Epithelial cell of proximal tubule (primary cell): ENCODE measurements at regions not wholly inside any gene's neighbourhood (a gene's known extent, or its start where the extent isn't known, plus 50 kb on each side); places are given as distances from the start of the nearest gene placed in this dataset.
A peak's percentile ranks its signal among the peaks of the same experiment; 100 is the strongest.

Source experiments
- DNase-seq: peaks from one replicate; pipeline ENCODE4 v3.0.0-alpha.2; 2011; ENCODE audit warnings: low read depth
- H3K4me3 ChIP-seq: 2 replicates; pipeline ENCODE4 v1.5.1; 2011; ENCODE audit warnings: low read depth, mild to moderate bottlenecking, low read length
- CTCF ChIP-seq: conservative IDR thresholded peaks from 2 replicates; pipeline ENCODE4 v1.5.1; 2012; ENCODE audit warnings: low read depth, mild to moderate bottlenecking, low read length

GRCh38 chr17:72419866-72420774 is 299.3 kb downstream of the SOX9 start:
- TF ChIP-seq CTCF: peak; percentile 10
- no peak for DNase-seq

GRCh38 chr17:72420775-72421127 is 299.9 kb downstream of the SOX9 start:
- no peak for DNase-seq
- no peak overlapping the region for H3K4me3 ChIP-seq
- no peak for TF ChIP-seq CTCF

More at GRCh38 chr17:72419866-72420774, 299.3 kb downstream of the SOX9 start:
- no peak overlapping the region for H3K4me3 ChIP-seq

GRCh38 chr17:72421128-72422092 is 300.6 kb downstream of the SOX9 start:
- no peak overlapping the region for H3K4me3 ChIP-seq
- peak; percentile 96 for DNase-seq
- TF ChIP-seq CTCF: no peak

- H3K4me3 ChIP-seq: peak overlapping the region; percentile 28
- DNase-seq: no peak
- no peak for TF ChIP-seq CTCF
These were observed 301.3 kb downstream of the SOX9 start for GRCh38 chr17:72422204-72422504.

- TF ChIP-seq CTCF: no peak
- DNase-seq: peak; percentile 91
- H3K4me3 ChIP-seq: peak overlapping the region; percentile 28
These were observed 301.9 kb downstream of the SOX9 start for GRCh38 chr17:72422505-72423285.

- no peak for DNase-seq
- no peak for TF ChIP-seq CTCF
- H3K4me3 ChIP-seq: no peak overlapping the region
These were observed 302.4 kb downstream of the SOX9 start for GRCh38 chr17:72423286-72423589.
